Esophagus muscularis mucosa (tissue), 3 donors: ENCODE measurements at regions not wholly inside any gene's neighbourhood (a gene's known extent, or its start where the extent isn't known, plus 50 kb on each side); places are given as distances from the start of the nearest gene placed in this dataset.

Source experiments
- CTCF ChIP-seq, 3 experiments: fragments of 200-600 bp in 2 of 3; fragments of 450-650 bp in 1 of 3; sonication (generic) in 2 of 3; IDR thresholded peaks; one replicate each; pipeline ENCODE4 v1.5.1; 2017 to 2019; ENCODE audit warnings: antibody characterized with exemption in 3 of 3, mild to moderate bottlenecking in 2 of 3, moderate library complexity in 1 of 3
- POLR2A ChIP-seq: fragments of 450-650 bp; IDR thresholded peaks from one replicate; pipeline ENCODE4 v1.6.1; 2017; ENCODE audit warnings: antibody characterized with exemption, moderate library complexity, mild to moderate bottlenecking, low read depth

GRCh38 chr3:18843983-18844382 is 304.3 kb upstream of the KCNH8 start:
- TF ChIP-seq CTCF (IDR thresholded peaks at IDR 0.05) = no peak
- no peak for TF ChIP-seq POLR2A
